HL-60 (cell line): ENCODE measurements at regions not wholly inside any gene's neighbourhood (a gene's known extent, or its start where the extent isn't known, plus 50 kb on each side); places are given as distances from the start of the nearest gene placed in this dataset.

Experiments used
- DNase-seq, 2 experiments: peaks; one replicate each; pipeline ENCODE4 v3.0.0-alpha.2; 2010 to 2020; ENCODE audit warnings: low read depth in 1 of 2, low spot score in 1 of 2
- H3K27ac ChIP-seq: fragments of 250-450 bp; sonication (Bioruptor Pico); replicated peaks from 2 replicates; pipeline ENCODE4 v1.5.1; 2020; ENCODE audit warnings: mild to moderate bottlenecking, moderate library complexity
- H3K27me3 ChIP-seq: fragments of 250-450 bp; sonication (Bioruptor Pico); 2 replicates; pipeline ENCODE4 v1.5.1; 2021; ENCODE audit warnings: mild to moderate bottlenecking, moderate library complexity; ENCODE audit not compliant: insufficient read depth, poor library complexity, severe bottlenecking
- H3K4me3 ChIP-seq: replicated peaks from 2 replicates; pipeline ENCODE4 v1.5.1; 2011; ENCODE audit warnings: mild to moderate bottlenecking, control low read depth, low read length; ENCODE audit not compliant: insufficient read depth
- CTCF ChIP-seq: IDR thresholded peaks from one replicate; pipeline ENCODE4 v1.5.1; 2011; ENCODE audit warnings: low read length, control low read depth, inconsistent platforms; ENCODE audit not compliant: insufficient read depth
- GABPA ChIP-seq: IDR thresholded peaks from 2 replicates; pipeline ENCODE4 v1.6.1; 2012; ENCODE audit warnings: low read depth
- POLR2AphosphoS5 ChIP-seq: IDR thresholded peaks from 2 replicates; pipeline ENCODE4 v1.6.1; 2012; ENCODE audit warnings: low read depth
- REST ChIP-seq: IDR thresholded peaks from 2 replicates; pipeline ENCODE4 v1.6.1; 2012; ENCODE audit warnings: low read depth; ENCODE audit not compliant: insufficient replicate concordance
- SPI1 ChIP-seq: IDR thresholded peaks from 2 replicates; pipeline ENCODE4 v1.6.1; 2012; ENCODE audit warnings: low read depth, mild to moderate bottlenecking, borderline replicate concordance

GRCh38 chr7:123338688-123339087 lies 138.9 kb upstream of the SLC13A1 start:
- TF ChIP-seq POLR2AphosphoS5 (no peak), CTCF (no peak), REST (no peak), GABPA (no peak), SPI1 (no peak)
- DNase-seq = no peak
- no peak overlapping the region for H3K27ac ChIP-seq

GRCh38 chr7:123329988-123330643 lies 130.3 kb upstream of the SLC13A1 start:
- H3K27me3 ChIP-seq = no peaks in the 10 kb centered on the region
- no peak overlapping the region for H3K4me3 ChIP-seq
- no peak overlapping the region for H3K27ac ChIP-seq
- no peak for DNase-seq
- no peak for TF ChIP-seq REST
- no peak for TF ChIP-seq SPI1
- TF ChIP-seq CTCF = no peak
- no peak for TF ChIP-seq POLR2AphosphoS5
- TF ChIP-seq GABPA = no peak

More at GRCh38 chr7:123338688-123339087, 138.9 kb upstream of the SLC13A1 start:
- H3K4me3 ChIP-seq = no peak overlapping the region
- H3K27me3 ChIP-seq = no peaks in the 10 kb centered on the region

- no peak overlapping the region for H3K4me3 ChIP-seq
- TF ChIP-seq CTCF (no peak), GABPA (no peak), SPI1 (no peak), POLR2AphosphoS5 (no peak), REST (no peak)
- DNase-seq = no peak
- H3K27me3 ChIP-seq = no peaks in the 10 kb centered on the region
- H3K27ac ChIP-seq = no peak overlapping the region
These were observed 127.9 kb upstream of the SLC13A1 start for GRCh38 chr7:123327661-123328060.
